Spleen (tissue), 11 donors: ENCODE measurements at regions not wholly inside any gene's neighbourhood (a gene's known extent, or its start where the extent isn't known, plus 50 kb on each side); places are given as distances from the start of the nearest gene placed in this dataset.

Experiments
- DNase-seq: peaks from one replicate; pipeline ENCODE4 v3.0.0-alpha.2; 2020
- H3K27ac ChIP-seq, 8 donors: fragments of 200-600 bp; sonication (generic) in 7 of 8; 1 replicate in 4 of 8; 2 replicates in 4 of 8; pipeline versions ENCODE4 v1.5.0 to v1.8.0; 2016 to 2021; ENCODE audit warnings: inconsistent platforms in 4 of 8, mild to moderate bottlenecking in 4 of 8, moderate library complexity in 1 of 8
- H3K27me3 ChIP-seq, 7 donors: fragments of 200-600 bp; sonication (generic) in 6 of 7; replicated peaks in 1 of 7; 1 replicate in 4 of 7; 2 replicates in 3 of 7; pipeline versions ENCODE4 v1.5.0 to v1.8.0; 2016 to 2021; ENCODE audit warnings: inconsistent platforms in 3 of 7, mild to moderate bottlenecking in 1 of 7
- H3K36me3 ChIP-seq, 6 donors: fragments of 200-600 bp; sonication (generic) in 5 of 6; 1 replicate in 4 of 6; 2 replicates in 2 of 6; pipeline versions ENCODE4 v1.5.0 to v1.8.0; 2016 to 2021; ENCODE audit warnings: inconsistent platforms in 2 of 6
- H3K4me1 ChIP-seq, 6 donors: fragments of 200-600 bp; sonication (generic) in 5 of 6; 1 replicate in 3 of 6; 2 replicates in 3 of 6; pipeline versions ENCODE4 v1.5.0 to v1.8.0; 2016 to 2021; ENCODE audit warnings: inconsistent platforms in 3 of 6
- H3K4me3 ChIP-seq, 8 donors: fragments of 200-600 bp; sonication (generic) in 7 of 8; 1 replicate in 4 of 8; 2 replicates in 4 of 8; pipeline versions ENCODE4 v1.5.0 to v1.8.0; 2016 to 2021; ENCODE audit warnings: inconsistent platforms in 4 of 8, mild to moderate bottlenecking in 4 of 8, moderate library complexity in 2 of 8
- H3K9me3 ChIP-seq, 8 donors: fragments of 200-600 bp; sonication (generic) in 7 of 8; 1 replicate in 4 of 8; 2 replicates in 4 of 8; pipeline versions ENCODE4 v1.5.0 to v1.8.0; 2016 to 2021; ENCODE audit warnings: inconsistent platforms in 4 of 8
- CTCF ChIP-seq, 11 experiments: fragments of 200-600 bp in 7 of 11; fragments of 450-650 bp in 4 of 11; sonication (generic) in 4 of 11; IDR thresholded peaks in 8 of 11; conservative IDR thresholded peaks in 3 of 11; 1 replicate in 7 of 11; 2 replicates in 4 of 11; pipeline versions ENCODE4 v1.4.0 to v1.8.0; 2016 to 2021; ENCODE audit warnings: antibody characterized with exemption in 11 of 11, inconsistent platforms in 4 of 11, mild to moderate bottlenecking in 1 of 11
- POLR2A ChIP-seq, 3 donors: fragments of 450-650 bp; IDR thresholded peaks; one replicate each; pipeline ENCODE4 v1.5.1; 2017; ENCODE audit warnings: antibody characterized with exemption in 3 of 3, mild to moderate bottlenecking in 1 of 3
- POLR2AphosphoS5 ChIP-seq, 3 donors: sonication (generic); formaldehyde crosslinking; IDR thresholded peaks; one replicate each; pipeline ENCODE4 v1.5.1; 2017; ENCODE audit warnings: antibody characterized with exemption in 3 of 3
- WGBS, 5 donors: extraction: QIAGEN DNeasy Blood & Tissue Kit in 3 of 5; methylation state at CpG; one replicate each; pipeline versions ENCODE4 v1.1.5 to v1.1.7; 2013 to 2018; 5-methylcytosine and 5-hydroxymethylcytosine counted together
- intact Hi-C: fragments of 100-400 bp; cut with DNase I; formaldehyde crosslinking; loops from one replicate; pipeline ENCODE4 v1.15.0; 2023; ENCODE audit warnings: low total_unique reads
- donor health status: healthy with polysubstance abuse.
- donor health status: DM: no; HTN: no; CAD: no; lungs with moderate emphysema.
- donor health status: DM: no; HTN: no; CAD: no.
- donor health status: Bipolar disorder and iron deficiency.
- donor health status: healthy.
- donor health status: DM: no; HTN: no; CAD: no.
- donor health status: DM: yes; HTN: yes; CAD: no.

DNA sequence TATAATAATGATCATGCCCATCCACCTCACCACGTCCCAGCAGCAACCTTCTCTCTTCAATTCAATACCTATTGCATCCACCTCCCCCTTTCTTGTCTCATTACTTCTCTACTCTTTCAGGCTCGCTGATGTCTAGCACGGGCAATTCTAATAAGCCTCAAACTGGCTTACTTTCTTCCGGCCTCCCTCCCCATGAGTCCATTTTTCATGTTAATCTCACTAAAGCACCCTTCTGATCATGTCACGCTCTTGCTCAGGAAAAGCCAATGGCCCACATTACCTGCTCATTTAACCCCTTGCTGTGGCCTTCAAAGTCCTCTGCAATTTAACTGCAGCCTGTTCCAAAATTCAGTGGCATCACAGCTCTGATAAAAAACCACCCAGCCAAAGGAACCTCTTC, 105.1 kb downstream of the UTRN start:
- H3K4me1 ChIP-seq: peaks cover 0 to 72% (median 22%) of the 10 kb centered on the region in 6 donors
- H3K4me3 ChIP-seq: no peak overlapping the region
- no peaks in the 10 kb centered on the region for H3K27me3 ChIP-seq
- WGBS, 5 donors: 92 to 95% (median 94%) methylated on average over 5 of the region's 5 CpGs
- no peak for DNase-seq
- TF ChIP-seq POLR2AphosphoS5 (IDR thresholded peaks at IDR 0.05) (no peak), CTCF (IDR thresholded peaks at IDR 0.05 in 8 of 11, conservative IDR thresholded peaks at IDR 0.05 in 3 of 11) (no peak), POLR2A (IDR thresholded peaks at IDR 0.05) (no peak)
- no peak overlapping the region for H3K27ac ChIP-seq
- intact Hi-C loops: no loop called here
- H3K36me3 ChIP-seq: peaks cover 0 to 35% (median 0%) of the 10 kb centered on the region in 6 donors
- no peaks in the 10 kb centered on the region for H3K9me3 ChIP-seq

GRCh38 chr6:144390886-144391285, 105.8 kb downstream of the UTRN start:
- no peak for DNase-seq
- intact Hi-C loops: no loop called here
- TF ChIP-seq CTCF (IDR thresholded peaks at IDR 0.05 in 8 of 11, conservative IDR thresholded peaks at IDR 0.05 in 3 of 11) (no peak), POLR2A (IDR thresholded peaks at IDR 0.05) (no peak), POLR2AphosphoS5 (IDR thresholded peaks at IDR 0.05) (no peak)

DNA sequence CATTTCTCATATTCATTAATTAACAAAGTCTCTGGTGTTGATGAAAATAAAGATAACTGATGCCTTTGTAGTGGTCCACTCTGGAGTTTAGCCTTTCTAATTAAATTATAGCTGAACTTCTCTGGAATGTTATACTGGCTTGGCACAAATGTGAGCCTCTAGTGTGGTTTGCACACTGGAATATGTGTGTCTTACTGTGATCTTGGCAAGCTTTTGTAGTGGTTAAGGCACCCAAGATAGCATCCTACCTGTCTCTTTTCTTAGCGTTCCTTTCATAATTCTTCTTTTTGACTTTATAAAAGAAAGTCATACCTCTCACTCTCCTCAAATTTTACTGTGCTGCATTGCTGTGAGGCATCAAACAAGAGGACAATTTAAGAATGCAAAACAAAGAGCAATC, 107.4 kb downstream of the UTRN start:
- no peak for TF ChIP-seq POLR2AphosphoS5 (IDR thresholded peaks at IDR 0.05)
- no peak for TF ChIP-seq POLR2A (IDR thresholded peaks at IDR 0.05)
- no peak for TF ChIP-seq CTCF (IDR thresholded peaks at IDR 0.05 in 8 of 11, conservative IDR thresholded peaks at IDR 0.05 in 3 of 11)
- H3K36me3 ChIP-seq: peaks cover 0 to 31% (median 0%) of the 10 kb centered on the region in 6 donors
- peaks cover 0 to 65% (median 20%) of the 10 kb centered on the region in 6 donors for H3K4me1 ChIP-seq
- H3K27ac ChIP-seq: no peak overlapping the region
- no peaks in the 10 kb centered on the region for H3K27me3 ChIP-seq
- peaks cover 0 to 5% (median 3%) of the 10 kb centered on the region in 8 donors for H3K9me3 ChIP-seq
- no peak for DNase-seq
- intact Hi-C loops: no loop called here
- WGBS, 5 donors: 72 to 95% (median 83%) methylated on average over 1 of the region's 1 CpG
- H3K4me3 ChIP-seq: no peak overlapping the region

More at GRCh38 chr6:144390886-144391285, 105.8 kb downstream of the UTRN start:
- Histone ChIP-seq H3K9me3 (no peaks in the 10 kb centered on the region), H3K27ac (no peak overlapping the region), H3K27me3 (no peaks in the 10 kb centered on the region), H3K4me1 (peaks cover 0 to 72% (median 24%) of the 10 kb centered on the region in 6 donors), H3K36me3 (peaks cover 0 to 35% (median 0%) of the 10 kb centered on the region in 6 donors), H3K4me3 (no peak overlapping the region)

- no peak overlapping the region for H3K27ac ChIP-seq
- peaks cover 0 to 57% (median 16%) of the 10 kb centered on the region in 6 donors for H3K4me1 ChIP-seq
- H3K27me3 ChIP-seq: no peaks in the 10 kb centered on the region
- DNase-seq: no peak
- peaks cover 0 to 25% (median 0%) of the 10 kb centered on the region in 6 donors for H3K36me3 ChIP-seq
- TF ChIP-seq POLR2A (IDR thresholded peaks at IDR 0.05) (no peak), CTCF (IDR thresholded peaks at IDR 0.05 in 8 of 11, conservative IDR thresholded peaks at IDR 0.05 in 3 of 11) (no peak), POLR2AphosphoS5 (IDR thresholded peaks at IDR 0.05) (no peak)
- peaks cover 0 to 15% (median 12%) of the 10 kb centered on the region in 8 donors for H3K9me3 ChIP-seq
- 68 to 84% (median 76%) methylated on average over 4 of the region's 4 CpGs for WGBS, 5 donors
- intact Hi-C loops: no loop called here
- no peak overlapping the region for H3K4me3 ChIP-seq
These were observed 109.1 kb downstream of the UTRN start for GRCh38 chr6:144394210-144394609.
